HEK293 (cell line): ENCODE measurements at regions not wholly inside any gene's neighbourhood (a gene's known extent, or its start where the extent isn't known, plus 50 kb on each side); places are given as distances from the start of the nearest gene placed in this dataset.

Experiments
- CTCF ChIA-PET: fragments of 350-600 bp; formaldehyde crosslinking; extraction: SDS; loops from one replicate; lab custom pipeline; 2021; ENCODE audit warnings: antibody characterized with exemption; lab: Yijun Ruan, JAX
- POLR2A ChIA-PET: fragments of 300-600 bp; formaldehyde crosslinking; extraction: SDS; loops from one replicate; lab custom pipeline; 2020; ENCODE audit warnings: antibody characterized with exemption, inconsistent platforms; lab: Yijun Ruan, JAX
- H3K27ac ChIP-seq: fragments of 200-500 bp; sonication (Bioruptor generic); 2 replicates; pipeline ENCODE4 v1.5.1; 2014; ENCODE audit warnings: low read depth, low read length, control low read depth, inconsistent platforms; ENCODE audit errors: extremely low read depth
- H3K36me3 ChIP-seq, 2 experiments: fragments of 200-500 bp in 1 of 2; sonication (Bioruptor generic) in 1 of 2; 1 replicate in 1 of 2; 2 replicates in 1 of 2; pipeline ENCODE4 v1.5.1; 2014 to 2017; ENCODE audit warnings: inconsistent platforms in 2 of 2, low read length in 2 of 2; ENCODE audit not compliant: control insufficient read depth in 2 of 2, insufficient read depth in 1 of 2
- H3K4me1 ChIP-seq: fragments of 200-500 bp; sonication (Bioruptor generic); 2 replicates; pipeline ENCODE4 v1.5.1; 2014; ENCODE audit warnings: mild to moderate bottlenecking, low read length, inconsistent platforms; ENCODE audit not compliant: control insufficient read depth, insufficient read depth
- H3K4me3 ChIP-seq: 2 replicates; pipeline ENCODE4 v1.5.1; 2011; ENCODE audit warnings: low read depth, mild to moderate bottlenecking, control low read depth, low read length, moderate library complexity
- H3K9me3 ChIP-seq: fragments of 200-500 bp; sonication (Bioruptor generic); 2 replicates; pipeline ENCODE4 v1.5.1; 2014; ENCODE audit warnings: low read depth, low read length, inconsistent platforms; ENCODE audit not compliant: control insufficient read depth, insufficient read depth
- EGR2 ChIP-seq: fragments of 450-650 bp; formaldehyde crosslinking; IDR thresholded peaks from 2 replicates; pipeline ENCODE4 v1.5.1; 2016; ENCODE audit warnings: low read depth, missing biosample characterization, missing genetic modification characterization
- GLI4 ChIP-seq: fragments of 450-650 bp; formaldehyde crosslinking; IDR thresholded peaks from 2 replicates; pipeline ENCODE4 v1.5.1; 2016; ENCODE audit warnings: missing biosample characterization, missing genetic modification characterization
- HOXD13 ChIP-seq: sonication (generic); formaldehyde crosslinking; IDR thresholded peaks from 2 replicates; pipeline ENCODE4 v1.8.0; 2022; ENCODE audit warnings: missing genetic modification reagents, borderline replicate concordance
- INSM2 ChIP-seq: fragments of 450-650 bp; formaldehyde crosslinking; IDR thresholded peaks from 2 replicates; pipeline ENCODE4 v1.5.1; 2016; ENCODE audit warnings: missing biosample characterization, missing genetic modification characterization
- KLF16 ChIP-seq: fragments of 450-650 bp; formaldehyde crosslinking; IDR thresholded peaks from 2 replicates; pipeline ENCODE4 v1.5.1; 2017; ENCODE audit warnings: missing biosample characterization, missing genetic modification characterization
- SETDB1 ChIP-seq: IDR thresholded peaks from one replicate; pipeline ENCODE4 v1.6.1; 2017; ENCODE audit warnings: mild to moderate bottlenecking, low read length, moderate library complexity, mixed read lengths; ENCODE audit not compliant: insufficient read length
- YY1 ChIP-seq: fragments of 450-650 bp; formaldehyde crosslinking; IDR thresholded peaks from 2 replicates; pipeline ENCODE4 v1.5.1; 2018; ENCODE audit warnings: missing biosample characterization, missing genetic modification characterization
- ZBTB8A ChIP-seq: fragments of 450-650 bp; formaldehyde crosslinking; IDR thresholded peaks from 2 replicates; pipeline ENCODE4 v1.5.1; 2016; ENCODE audit warnings: missing biosample characterization, missing genetic modification characterization
- ZNF121 ChIP-seq: fragments of 450-650 bp; formaldehyde crosslinking; IDR thresholded peaks from 2 replicates; pipeline ENCODE4 v1.5.1; 2016; ENCODE audit warnings: missing biosample characterization, missing genetic modification characterization
- ZNF138 ChIP-seq: fragments of 450-650 bp; formaldehyde crosslinking; IDR thresholded peaks from 2 replicates; pipeline ENCODE4 v1.5.1; 2016; ENCODE audit warnings: missing biosample characterization, missing genetic modification characterization, borderline replicate concordance
- ZNF214 ChIP-seq: fragments of 450-650 bp; formaldehyde crosslinking; IDR thresholded peaks from 2 replicates; pipeline ENCODE4 v1.5.1; 2017; ENCODE audit warnings: missing biosample characterization, mild to moderate bottlenecking, missing genetic modification characterization, borderline replicate concordance
- ZNF223 ChIP-seq: fragments of 450-650 bp; formaldehyde crosslinking; IDR thresholded peaks from 2 replicates; pipeline ENCODE4 v1.5.1; 2016; ENCODE audit warnings: missing biosample characterization, missing genetic modification characterization
- ZNF24 ChIP-seq: fragments of 450-650 bp; formaldehyde crosslinking; IDR thresholded peaks from 2 replicates; pipeline ENCODE4 v1.5.1; 2016; ENCODE audit warnings: missing biosample characterization, missing genetic modification characterization
- ZNF292 ChIP-seq: fragments of 450-650 bp; formaldehyde crosslinking; IDR thresholded peaks from 2 replicates; pipeline ENCODE4 v1.5.1; 2016; ENCODE audit warnings: low read depth, missing biosample characterization, missing genetic modification characterization, borderline replicate concordance
- ZNF354C ChIP-seq: fragments of 450-650 bp; formaldehyde crosslinking; IDR thresholded peaks from 2 replicates; pipeline ENCODE4 v1.5.1; 2016; ENCODE audit warnings: missing biosample characterization, missing genetic modification characterization, low read depth, borderline replicate concordance
- ZNF362 ChIP-seq: fragments of 450-650 bp; formaldehyde crosslinking; IDR thresholded peaks from 2 replicates; pipeline ENCODE4 v1.5.1; 2016; ENCODE audit warnings: missing biosample characterization, missing genetic modification characterization
- ZNF571 ChIP-seq: fragments of 450-650 bp; formaldehyde crosslinking; IDR thresholded peaks from 2 replicates; pipeline ENCODE4 v1.5.0; 2017; ENCODE audit warnings: missing biosample characterization, missing genetic modification characterization
- ZNF585B ChIP-seq: fragments of 450-650 bp; formaldehyde crosslinking; IDR thresholded peaks from 2 replicates; pipeline ENCODE4 v1.5.1; 2016; ENCODE audit warnings: missing biosample characterization, missing genetic modification characterization
- ZNF629 ChIP-seq: fragments of 450-650 bp; formaldehyde crosslinking; IDR thresholded peaks from 2 replicates; pipeline ENCODE4 v1.5.1; 2017; ENCODE audit warnings: missing biosample characterization, missing genetic modification characterization
- ZNF645 ChIP-seq: fragments of 450-650 bp; formaldehyde crosslinking; IDR thresholded peaks from 2 replicates; pipeline ENCODE4; 2016; ENCODE audit warnings: missing biosample characterization, missing genetic modification characterization
- ZNF830 ChIP-seq: fragments of 450-650 bp; IDR thresholded peaks from 2 replicates; pipeline ENCODE4 v1.5.0; 2018; ENCODE audit warnings: missing biosample characterization, missing genetic modification characterization, low read depth, mild to moderate bottlenecking, moderate library complexity
- TF ChIP-seq, protein P1 (sequence below): fragments of 450-650 bp; formaldehyde crosslinking; IDR thresholded peaks from 2 replicates; pipeline ENCODE4 v1.5.1; 2017; ENCODE audit warnings: missing biosample characterization, missing genetic modification characterization
- TF ChIP-seq, protein P2 (sequence below): fragments of 450-650 bp; formaldehyde crosslinking; IDR thresholded peaks from 2 replicates; pipeline ENCODE4 v1.5.1; 2016; ENCODE audit warnings: missing biosample characterization, missing genetic modification characterization

DNA sequence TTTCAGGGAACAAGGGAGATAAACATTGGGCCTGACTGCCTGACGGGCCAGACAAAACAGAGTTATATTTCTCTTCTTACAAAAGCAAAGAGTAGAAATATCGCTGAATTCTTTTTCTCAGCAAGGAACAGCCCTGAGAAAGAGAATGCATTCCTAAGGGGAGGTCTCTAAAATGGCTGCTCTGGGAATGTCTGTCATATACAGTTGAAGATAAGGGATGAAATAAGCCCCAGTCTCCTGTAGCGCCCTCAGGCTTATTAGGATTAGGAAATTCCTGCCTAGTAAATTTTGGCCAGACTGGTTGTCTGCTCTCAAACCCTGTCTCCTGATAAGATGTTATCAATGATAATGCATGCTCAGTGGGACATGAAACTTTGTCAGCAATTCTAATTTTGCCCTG lies 134.9 kb upstream of the CNTNAP5 start:
- no peak overlapping the region for H3K4me3 ChIP-seq
- H3K4me1 ChIP-seq, result no peaks in the 10 kb centered on the region
- H3K27ac ChIP-seq, result no peak overlapping the region
- TF ChIP-seq SETDB1, result peak; percentile 25
- TF ChIP-seq ZNF629 (tag by site-specific recombination), result no peak
- no peaks in the 10 kb centered on the region for H3K36me3 ChIP-seq
- ChIA-PET CTCF (no interaction called here), POLR2A (no interaction called here)
- no peaks in the 10 kb centered on the region for H3K9me3 ChIP-seq

- H3K36me3 ChIP-seq, result no peaks in the 10 kb centered on the region
- H3K9me3 ChIP-seq, result no peaks in the 10 kb centered on the region
- H3K4me3 ChIP-seq, result no peak overlapping the region
- H3K4me1 ChIP-seq, result no peaks in the 10 kb centered on the region
- no peak overlapping the region for H3K27ac ChIP-seq
- CTCF ChIA-PET, result no interaction called here
- TF ChIP-seq ZBTB8A (tag by site-specific recombination) (no peak), INSM2 (tag by site-specific recombination) (no peak), ZNF645 (tag by site-specific recombination) (no peak), EGR2 (no peak), ZNF354C (no peak), KLF16 (no peak), HOXD13 (CRISPR knock-in tag) (no peak), ZNF585B (tag by site-specific recombination) (no peak), ZNF571 (tag by site-specific recombination) (no peak), ZNF362 (tag by site-specific recombination) (no peak), ZNF292 (tag by site-specific recombination) (no peak), YY1 (tag by site-specific recombination) (no peak), ZNF830 (tag by site-specific recombination) (no peak)
- TF ChIP-seq, protein P1, sequence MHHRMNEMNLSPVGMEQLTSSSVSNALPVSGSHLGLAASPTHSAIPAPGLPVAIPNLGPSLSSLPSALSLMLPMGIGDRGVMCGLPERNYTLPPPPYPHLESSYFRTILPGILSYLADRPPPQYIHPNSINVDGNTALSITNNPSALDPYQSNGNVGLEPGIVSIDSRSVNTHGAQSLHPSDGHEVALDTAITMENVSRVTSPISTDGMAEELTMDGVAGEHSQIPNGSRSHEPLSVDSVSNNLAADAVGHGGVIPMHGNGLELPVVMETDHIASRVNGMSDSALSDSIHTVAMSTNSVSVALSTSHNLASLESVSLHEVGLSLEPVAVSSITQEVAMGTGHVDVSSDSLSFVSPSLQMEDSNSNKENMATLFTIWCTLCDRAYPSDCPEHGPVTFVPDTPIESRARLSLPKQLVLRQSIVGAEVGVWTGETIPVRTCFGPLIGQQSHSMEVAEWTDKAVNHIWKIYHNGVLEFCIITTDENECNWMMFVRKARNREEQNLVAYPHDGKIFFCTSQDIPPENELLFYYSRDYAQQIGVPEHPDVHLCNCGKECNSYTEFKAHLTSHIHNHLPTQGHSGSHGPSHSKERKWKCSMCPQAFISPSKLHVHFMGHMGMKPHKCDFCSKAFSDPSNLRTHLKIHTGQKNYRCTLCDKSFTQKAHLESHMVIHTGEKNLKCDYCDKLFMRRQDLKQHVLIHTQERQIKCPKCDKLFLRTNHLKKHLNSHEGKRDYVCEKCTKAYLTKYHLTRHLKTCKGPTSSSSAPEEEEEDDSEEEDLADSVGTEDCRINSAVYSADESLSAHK (tag by site-specific recombination), result no peak
- POLR2A ChIA-PET, result no interaction called here
These were observed 130.9 kb upstream of the CNTNAP5 start for GRCh38 chr2:123894167-123894566.

DNA sequence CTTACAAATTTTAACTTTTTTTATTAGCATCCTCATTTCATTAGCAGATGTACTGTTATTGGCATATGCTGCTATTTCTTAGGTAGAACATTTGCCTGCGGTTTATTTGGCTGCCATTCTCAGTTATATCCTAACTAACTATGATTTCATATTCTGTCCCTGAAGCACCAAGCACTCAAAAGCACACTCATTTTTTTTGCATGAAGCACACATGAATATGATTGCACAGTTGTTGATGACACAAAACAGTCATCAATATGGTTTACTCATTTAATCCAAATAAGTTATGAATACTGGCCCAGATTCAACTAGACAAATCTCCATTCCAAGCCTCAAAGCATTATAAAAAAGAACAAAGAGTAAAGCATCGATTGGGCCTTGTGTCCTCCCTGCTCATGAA lies 129.4 kb upstream of the CNTNAP5 start:
- Histone ChIP-seq H3K36me3 (no peaks in the 10 kb centered on the region), H3K9me3 (no peaks in the 10 kb centered on the region), H3K4me3 (no peak overlapping the region), H3K27ac (no peak overlapping the region), H3K4me1 (no peaks in the 10 kb centered on the region)
- ChIA-PET CTCF (no interaction called here), POLR2A (no interaction called here)
- TF ChIP-seq, protein P2, sequence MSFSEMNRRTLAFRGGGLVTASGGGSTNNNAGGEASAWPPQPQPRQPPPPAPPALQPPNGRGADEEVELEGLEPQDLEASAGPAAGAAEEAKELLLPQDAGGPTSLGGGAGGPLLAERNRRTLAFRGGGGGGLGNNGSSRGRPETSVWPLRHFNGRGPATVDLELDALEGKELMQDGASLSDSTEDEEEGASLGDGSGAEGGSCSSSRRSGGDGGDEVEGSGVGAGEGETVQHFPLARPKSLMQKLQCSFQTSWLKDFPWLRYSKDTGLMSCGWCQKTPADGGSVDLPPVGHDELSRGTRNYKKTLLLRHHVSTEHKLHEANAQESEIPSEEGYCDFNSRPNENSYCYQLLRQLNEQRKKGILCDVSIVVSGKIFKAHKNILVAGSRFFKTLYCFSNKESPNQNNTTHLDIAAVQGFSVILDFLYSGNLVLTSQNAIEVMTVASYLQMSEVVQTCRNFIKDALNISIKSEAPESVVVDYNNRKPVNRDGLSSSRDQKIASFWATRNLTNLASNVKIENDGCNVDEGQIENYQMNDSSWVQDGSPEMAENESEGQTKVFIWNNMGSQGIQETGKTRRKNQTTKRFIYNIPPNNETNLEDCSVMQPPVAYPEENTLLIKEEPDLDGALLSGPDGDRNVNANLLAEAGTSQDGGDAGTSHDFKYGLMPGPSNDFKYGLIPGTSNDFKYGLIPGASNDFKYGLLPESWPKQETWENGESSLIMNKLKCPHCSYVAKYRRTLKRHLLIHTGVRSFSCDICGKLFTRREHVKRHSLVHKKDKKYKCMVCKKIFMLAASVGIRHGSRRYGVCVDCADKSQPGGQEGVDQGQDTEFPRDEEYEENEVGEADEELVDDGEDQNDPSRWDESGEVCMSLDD, result no peak
- TF ChIP-seq ZNF121, result no peak
- no peak for TF ChIP-seq ZNF138 (tag by site-specific recombination)
- TF ChIP-seq GLI4 (tag by site-specific recombination), result no peak
- no peak for TF ChIP-seq ZNF223 (tag by site-specific recombination)
- no peak for TF ChIP-seq ZNF214 (tag by site-specific recombination)
- no peak for TF ChIP-seq ZNF362 (tag by site-specific recombination)
- TF ChIP-seq ZNF24, result no peak
